T47D (cell line): ENCODE measurements at regions not wholly inside any gene's neighbourhood (a gene's known extent, or its start where the extent isn't known, plus 50 kb on each side); places are given as distances from the start of the nearest gene placed in this dataset.
"Not testable (repeated sequence)": the region's sequence is repeated elsewhere in the genome, so short reads cannot be mapped to it uniquely, and the experiment has no call there.

Source experiments
- DNase-seq, 2 experiments: peaks; one replicate each; pipeline versions ENCODE4 v3.0.0 to v3.0.0-alpha.2; 2011 to 2012; ENCODE audit warnings: low read depth in 1 of 2, low spot score in 1 of 2
- JUND ChIP-seq: IDR thresholded peaks from 2 replicates; pipeline ENCODE4 v1.6.1; 2012; ENCODE audit warnings: low read depth
- in situ Hi-C: cut with HindIII; loops from 2 replicates; pipeline ENCODE4 v1.10.0; 2016; ENCODE audit warnings: low sequenced_read_pairs, low pct_unique_long_range_greater_than_20kb

GRCh38 chr11:103587901-103588788 is 448.3 kb upstream of the DDI1 start:
- in situ Hi-C loops = no loop called here
- peak in 1 of 2 experiments; percentile 42 for DNase-seq

GRCh38 chr11:103591554-103591953 is 444.9 kb upstream of the DDI1 start:
- no peak for TF ChIP-seq JUND
- no peak for DNase-seq
- in situ Hi-C loops = no loop called here

More at GRCh38 chr11:103587901-103588788, 448.3 kb upstream of the DDI1 start:
- TF ChIP-seq JUND = no peak

DNA sequence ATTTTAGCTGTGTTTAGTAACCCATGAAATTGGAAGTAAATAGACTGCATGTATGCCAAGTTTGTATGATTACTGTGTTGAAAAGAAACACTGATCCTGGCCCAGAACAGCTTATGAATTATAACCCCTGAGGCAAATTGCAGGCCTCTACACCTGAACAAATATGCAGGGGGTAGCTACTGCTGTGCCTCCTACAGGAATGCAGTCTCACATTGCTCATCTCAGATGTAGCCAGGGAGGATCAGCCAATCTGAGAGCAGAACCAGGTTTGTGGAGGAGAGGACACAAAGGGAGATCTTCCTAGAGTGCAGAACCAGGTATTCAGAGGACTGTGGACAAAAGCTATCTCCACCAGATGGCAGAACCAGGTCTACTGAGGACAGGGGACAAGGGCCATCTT is 442.2 kb upstream of the DDI1 start:
- no peak for TF ChIP-seq JUND
- in situ Hi-C loops = no loop called here
- peak in 1 of 2 experiments; percentile 62 for DNase-seq

DNA sequence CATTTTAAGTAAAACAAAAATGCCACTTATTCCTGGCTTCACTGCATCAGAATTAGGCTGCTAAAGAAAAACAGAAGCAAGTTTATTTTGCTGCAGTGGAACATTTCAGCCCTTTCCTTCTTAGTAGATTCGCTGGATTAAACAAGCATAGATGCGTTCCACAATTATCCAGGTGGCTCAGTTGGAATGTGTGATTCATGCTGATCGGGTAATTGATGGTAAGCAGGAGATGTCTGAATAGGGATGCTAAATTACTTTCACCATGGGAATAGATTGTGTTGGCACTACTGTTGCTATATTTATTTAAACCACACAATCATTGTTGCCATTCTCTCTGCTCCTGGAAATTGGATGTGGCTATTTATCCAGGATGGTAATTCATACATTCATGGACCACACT is 440.1 kb upstream of the DDI1 start:
- in situ Hi-C loops = no loop called here
- TF ChIP-seq JUND = no peak
- no peak for DNase-seq

GRCh38 chr11:103601225-103601846 is 435.1 kb upstream of the DDI1 start:
- TF ChIP-seq JUND = no peak
- in situ Hi-C loops = no loop called here
- DNase-seq = peak; percentile 47 to 74

DNA sequence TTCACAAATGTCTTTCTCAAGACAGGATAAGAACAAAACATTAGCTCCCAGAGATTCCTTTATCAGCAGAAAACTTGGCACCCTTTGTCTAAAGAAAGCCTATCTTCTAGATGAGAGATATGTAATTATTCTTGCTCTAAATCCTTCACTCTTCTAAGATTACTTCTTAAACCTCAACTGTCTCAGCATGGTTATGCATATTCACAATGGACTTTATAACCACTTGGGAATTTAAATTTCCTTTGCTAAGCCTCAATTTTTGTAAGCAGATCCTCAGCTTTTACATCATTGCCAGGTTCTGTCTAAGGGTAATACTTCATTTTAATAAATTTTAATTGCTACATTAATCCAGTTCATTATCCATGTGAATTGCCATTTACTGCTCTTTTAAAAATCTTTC is 433.6 kb upstream of the DDI1 start:
- in situ Hi-C loops = no loop called here
- no peak for DNase-seq
- TF ChIP-seq JUND = no peak

GRCh38 chr11:103604310-103604709 is 432.1 kb upstream of the DDI1 start:
- in situ Hi-C loops = no loop called here
- no peak for TF ChIP-seq JUND
- DNase-seq = no peak

DNA sequence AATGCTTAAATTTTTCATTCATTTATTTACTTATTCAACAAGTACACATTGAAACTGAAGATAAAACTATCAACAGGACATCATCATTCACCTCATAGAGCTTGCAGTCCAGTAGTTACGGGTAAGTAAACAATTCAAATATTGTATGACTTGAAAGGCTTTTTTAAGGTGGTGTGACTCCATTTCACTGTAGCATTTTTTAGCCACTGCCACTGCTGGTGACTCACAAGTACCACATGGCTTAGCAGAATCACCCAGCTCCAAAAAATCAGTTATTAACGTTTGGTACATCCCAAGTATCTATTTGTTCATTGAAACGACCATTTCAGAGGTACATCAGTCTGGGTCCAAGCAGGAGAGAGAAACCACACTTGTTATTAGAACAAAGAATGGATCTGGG is 427.9 kb upstream of the DDI1 start:
- TF ChIP-seq JUND = no peak
- in situ Hi-C loops = no loop called here
- DNase-seq = no peak

GRCh38 chr11:103609117-103610066 is 427.0 kb upstream of the DDI1 start:
- in situ Hi-C loops = no loop called here
- DNase-seq = peak; percentile 21 to 58
- TF ChIP-seq JUND = no peak

DNA sequence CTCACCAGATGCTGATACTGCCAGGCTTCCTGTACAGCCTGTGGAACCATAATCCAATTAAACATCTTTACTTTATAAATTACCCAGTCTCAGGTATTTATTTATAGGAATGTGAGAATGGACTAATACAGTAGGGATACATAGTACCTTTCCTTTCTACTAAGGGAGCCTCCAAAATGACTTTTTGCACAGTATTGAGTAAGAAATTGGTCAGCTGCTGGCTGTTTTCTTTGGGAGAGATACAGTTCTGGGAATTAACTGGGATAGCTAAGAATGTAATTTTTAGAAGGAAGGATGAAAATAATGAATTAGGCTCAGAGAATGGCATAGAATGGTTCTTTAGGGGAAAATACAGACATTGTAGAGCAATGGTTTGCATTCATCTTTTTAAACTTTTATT is 426.0 kb upstream of the DDI1 start:
- no peak for DNase-seq
- in situ Hi-C loops = no loop called here
- TF ChIP-seq JUND = no peak

GRCh38 chr11:103611526-103612260 is 424.7 kb upstream of the DDI1 start:
- DNase-seq, in situ Hi-C loops: not testable (repeated sequence)

DNA sequence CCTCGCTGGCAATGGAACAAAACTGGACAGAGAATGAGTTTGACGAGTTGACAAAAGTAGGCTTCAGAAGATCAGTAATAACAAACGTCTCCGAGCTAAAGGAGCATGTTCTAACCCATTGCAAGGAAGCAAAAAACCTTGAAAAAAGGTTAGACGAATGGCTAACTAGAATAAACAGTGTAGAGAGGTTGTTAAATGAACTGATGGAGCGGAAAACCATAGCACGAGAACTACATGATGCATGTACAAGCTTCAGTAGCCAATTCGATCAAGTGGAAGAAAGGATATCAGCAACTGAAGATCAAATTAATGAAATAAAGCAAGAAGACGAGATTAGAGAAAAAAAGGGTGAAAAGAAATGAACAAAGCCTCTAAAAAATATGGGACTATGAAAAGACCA is 424.0 kb upstream of the DDI1 start:
- in situ Hi-C loops = not testable (repeated sequence)

DNA sequence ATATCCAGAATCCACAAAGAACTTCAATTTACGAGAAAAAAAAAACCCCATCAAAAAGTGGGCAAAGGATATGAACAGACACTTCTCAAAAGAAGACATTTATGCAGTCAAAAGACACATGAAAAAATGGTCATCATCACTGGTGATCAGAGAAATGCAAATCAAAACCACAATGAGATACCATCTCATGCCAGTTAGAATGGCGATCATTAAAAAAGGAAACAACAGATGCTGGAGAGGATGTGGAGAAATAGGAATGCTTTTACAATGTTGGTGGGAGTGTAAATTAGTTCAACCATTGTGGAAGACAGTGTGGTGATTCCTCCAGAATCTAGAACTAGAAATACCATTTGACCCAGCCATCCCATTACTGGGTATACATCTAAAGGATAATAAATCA is 419.9 kb upstream of the DDI1 start:
- DNase-seq, in situ Hi-C loops: not testable (repeated sequence)

More for the DNA sequence above, 424.0 kb upstream of the DDI1 start:
- not testable (repeated sequence) for DNase-seq
